Left lobe of liver (tissue), 2 donors: ENCODE measurements at regions not wholly inside any gene's neighbourhood (a gene's known extent, or its start where the extent isn't known, plus 50 kb on each side); places are given as distances from the start of the nearest gene placed in this dataset.
"Not testable (repeated sequence)": the region's sequence is repeated elsewhere in the genome, so short reads cannot be mapped to it uniquely, and the experiment has no call there.

Experiments used
- ATAC-seq: fragments of 200-7000 bp; cut with Tn5 transposase; one replicate; pipeline ENCODE4 v1.9.1; 2020; ENCODE audit warnings: mild to moderate bottlenecking, moderate library complexity
- DNase-seq: peaks from one replicate; pipeline ENCODE4 v3.0.0-alpha.2; 2020; ENCODE audit warnings: low spot score
- donor health status: DM: no; HTN: no; CAD: no; lungs with moderate emphysema.
- donor health status: DM: no; HTN: yes; CAD: no.

DNA sequence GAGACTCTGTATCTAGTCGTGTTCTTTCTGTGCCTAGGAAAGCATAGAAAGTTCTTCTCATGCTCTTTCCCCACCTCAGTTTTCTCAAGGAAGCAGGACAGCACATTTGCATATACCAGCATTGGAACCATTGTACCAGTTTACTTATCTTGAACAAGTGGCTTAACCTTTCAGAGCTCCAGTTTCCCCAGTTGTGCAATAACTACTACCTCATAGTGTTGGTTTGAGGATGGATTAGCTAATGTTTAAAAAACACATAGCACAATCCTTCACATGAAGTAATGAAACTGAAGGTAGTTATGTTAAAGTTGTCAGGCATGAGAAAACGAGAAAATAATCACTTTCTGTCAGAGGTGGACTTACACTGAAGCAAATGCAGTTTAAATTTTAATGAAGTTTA, 92.2 kb upstream of the H2AZ1 start:
- ATAC-seq (no peak), DNase-seq (no peak)

DNA sequence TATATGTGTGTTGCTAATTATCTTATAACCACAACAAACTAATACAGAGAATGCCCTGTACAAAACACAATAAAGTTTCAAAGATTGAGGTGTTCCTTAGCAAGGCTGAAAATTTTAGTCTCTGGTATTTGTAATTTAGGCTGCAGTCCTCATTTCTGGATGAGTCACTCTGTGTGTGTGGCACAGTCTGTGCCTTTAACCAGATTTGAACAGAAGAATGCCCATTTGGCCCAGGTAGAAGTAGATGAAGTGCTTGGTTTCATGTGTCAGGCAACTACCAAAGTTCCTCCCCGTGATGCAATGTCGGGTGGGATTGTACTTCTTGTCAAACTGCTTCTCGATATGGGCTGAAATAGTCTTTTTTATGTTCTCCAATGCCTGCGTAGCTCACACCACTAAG, 91.6 kb upstream of the H2AZ1 start:
- no peak for ATAC-seq
- DNase-seq = no peak

DNA sequence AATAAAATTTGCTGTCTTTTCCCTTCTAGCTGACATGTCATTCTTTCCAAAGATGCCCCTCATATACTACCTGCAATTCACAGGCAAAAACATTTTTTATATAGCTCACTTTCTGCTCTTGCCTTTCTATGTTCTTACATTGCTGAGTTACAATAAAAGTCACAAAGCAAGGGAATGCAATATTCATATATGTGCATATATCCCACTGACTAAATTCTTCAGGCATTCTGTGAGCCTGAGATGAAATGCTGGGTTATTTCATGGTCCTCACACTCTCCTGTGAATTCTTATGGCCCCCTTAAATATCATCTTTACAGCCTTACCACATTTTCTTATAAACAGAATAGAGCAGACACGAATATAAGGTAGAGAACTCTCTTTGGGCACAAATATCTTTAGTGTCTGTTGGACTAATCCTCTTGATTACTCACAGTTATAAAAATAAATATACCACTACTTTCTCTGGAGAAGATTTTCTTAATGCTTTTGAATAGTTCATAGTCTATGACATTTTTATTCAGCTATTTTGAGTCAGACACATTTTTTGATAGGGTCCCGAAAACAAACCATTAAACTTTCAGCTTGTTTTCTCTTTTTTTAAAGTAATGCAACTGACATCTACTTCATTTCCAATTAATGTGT, 84.1 kb upstream of the H2AZ1 start:
- DNase-seq (no peak), ATAC-seq (no peak)

DNA sequence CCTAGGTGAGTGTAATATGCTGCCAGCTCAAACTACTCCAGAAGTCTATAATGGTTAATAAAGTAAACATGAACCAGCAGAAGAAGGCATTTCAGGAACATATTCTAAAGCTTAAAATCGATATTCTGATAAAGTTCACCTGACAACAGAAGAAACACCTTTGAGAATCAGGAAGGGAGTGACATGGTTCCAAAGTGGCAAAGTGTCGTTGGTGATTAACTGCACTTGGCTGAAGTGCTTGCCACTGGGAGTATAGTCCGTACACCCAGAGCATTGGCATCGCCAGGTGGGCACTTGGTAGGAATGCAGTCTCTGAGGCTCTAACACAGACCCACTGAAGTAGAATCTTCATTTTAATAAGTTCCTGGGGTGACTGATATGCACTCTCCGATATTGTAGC, 76.0 kb upstream of the H2AZ1 start:
- DNase-seq = no peak
- no peak for ATAC-seq

DNA sequence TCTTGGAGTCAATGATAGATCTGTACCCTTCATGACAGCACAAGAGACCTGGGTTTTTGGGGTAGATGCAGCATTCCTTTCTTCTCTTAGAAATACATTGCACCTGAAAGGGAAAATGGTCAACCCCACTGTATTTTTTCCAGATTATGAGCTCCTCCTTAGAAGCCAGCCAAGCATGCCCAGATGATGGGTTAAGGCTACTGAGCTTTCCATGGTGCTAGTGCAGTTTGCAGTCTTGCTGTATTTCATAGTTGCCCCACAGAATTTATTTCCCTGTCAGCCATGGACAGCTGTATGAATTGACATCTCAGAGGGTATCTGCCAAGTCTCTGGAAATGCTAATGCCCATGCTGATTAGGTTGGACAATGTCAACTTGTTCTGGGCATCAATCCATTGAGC, 73.7 kb upstream of the H2AZ1 start:
- no peak for DNase-seq

GRCh38 chr4:100022792-100023222, 72.7 kb upstream of the H2AZ1 start:
- DNase-seq = no peak
- no peak for ATAC-seq

More for the DNA sequence above, 73.7 kb upstream of the H2AZ1 start:
- no peak for ATAC-seq

DNA sequence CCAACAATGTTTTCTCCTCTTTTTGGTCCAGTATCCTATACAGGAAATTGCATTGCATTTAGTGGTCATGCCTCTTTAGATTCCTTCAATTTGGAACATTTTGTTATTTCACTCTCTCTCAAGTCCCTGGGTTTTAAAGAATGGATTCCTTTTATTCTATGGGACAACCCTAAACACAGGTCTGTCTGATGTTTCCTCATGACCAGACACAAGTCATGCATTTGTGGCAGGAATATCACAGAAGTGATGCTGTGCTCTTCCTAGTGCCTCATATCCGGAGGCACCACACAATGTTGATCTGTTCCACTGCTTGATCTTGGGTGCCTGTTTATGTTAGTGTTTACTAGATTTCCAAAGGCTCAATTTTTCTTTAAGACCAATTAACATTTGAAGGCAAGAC, 69.7 kb upstream of the H2AZ1 start:
- DNase-seq (no peak), ATAC-seq (no peak)

- ATAC-seq = no peak
Observed at GRCh38 chr4:100017637-100018310, 67.7 kb upstream of the H2AZ1 start.

GRCh38 chr4:100016191-100016590, 66.1 kb upstream of the H2AZ1 start:
- no peak for DNase-seq
- no peak for ATAC-seq

More at GRCh38 chr4:100017637-100018310, 67.7 kb upstream of the H2AZ1 start:
- no peak for DNase-seq

DNA sequence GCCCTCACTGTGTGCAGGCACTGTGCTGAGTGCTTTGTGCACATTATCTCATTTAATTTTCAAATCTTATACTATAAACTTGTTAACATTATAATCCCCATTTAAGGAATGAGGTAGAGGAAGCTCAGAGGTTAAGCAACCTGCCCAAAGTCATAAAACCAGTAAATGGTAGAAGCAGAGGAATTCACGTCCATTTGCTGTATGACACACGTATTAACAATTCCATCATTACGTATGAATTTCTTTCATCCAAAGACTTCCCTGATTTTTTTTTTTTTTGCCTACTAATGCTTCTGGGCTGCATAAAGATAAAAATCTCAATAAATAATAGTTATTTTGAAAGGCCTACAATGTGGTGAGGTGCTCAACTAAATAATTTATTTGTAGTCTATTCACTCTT, 64.5 kb upstream of the H2AZ1 start:
- DNase-seq (no peak), ATAC-seq (no peak)

GRCh38 chr4:100009490-100009889, 59.4 kb upstream of the H2AZ1 start:
- ATAC-seq (no peak), DNase-seq (no peak)

GRCh38 chr4:100008048-100008447, 58.0 kb upstream of the H2AZ1 start:
- ATAC-seq (no peak), DNase-seq (no peak)

DNA sequence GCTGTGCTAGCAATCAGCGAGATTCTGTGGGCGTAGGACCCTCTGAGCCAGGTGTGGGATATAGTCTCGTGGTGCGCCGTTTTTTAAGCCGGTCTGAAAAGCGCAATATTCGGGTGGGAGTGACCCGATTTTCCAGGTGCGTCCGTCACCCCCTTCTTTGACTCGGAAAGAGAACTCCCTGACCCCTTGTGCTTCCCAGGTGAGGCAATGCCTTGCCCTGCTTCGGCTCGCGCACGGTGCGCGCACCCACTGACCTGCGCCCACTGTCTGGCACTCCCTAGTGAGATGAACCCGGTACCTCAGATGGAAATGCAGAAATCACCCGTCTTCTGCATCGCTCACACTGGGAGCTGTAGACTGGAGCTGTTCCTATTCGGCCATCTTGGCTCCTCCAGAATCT, 56.1 kb upstream of the H2AZ1 start:
- not testable (repeated sequence) for ATAC-seq, DNase-seq
